Ishikawa (cell line): ENCODE measurements at regions not wholly inside any gene's neighbourhood (a gene's known extent, or its start where the extent isn't known, plus 50 kb on each side); places are given as distances from the start of the nearest gene placed in this dataset.

ENCODE experiments used
- CEBPB ChIP-seq: IDR thresholded peaks from 2 replicates; pipeline ENCODE4 v1.6.1; 2012
- EP300 ChIP-seq: IDR thresholded peaks from 2 replicates; pipeline ENCODE4 v1.6.1; 2012; ENCODE audit warnings: borderline replicate concordance
- REST ChIP-seq: IDR thresholded peaks from 2 replicates; pipeline ENCODE4 v1.6.1; 2012; ENCODE audit warnings: low read depth, mild to moderate bottlenecking
- TAF1 ChIP-seq: IDR thresholded peaks from 2 replicates; pipeline ENCODE4 v1.6.1; 2012; ENCODE audit warnings: low read depth, mild to moderate bottlenecking

- TF ChIP-seq TAF1 (no peak), REST (no peak), EP300 (no peak), CEBPB (no peak)
Measured at GRCh38 chr5:114210662-114211061, 151.2 kb upstream of the KCNN2 start.
